ENCODE measurements at regions not wholly inside any gene's neighbourhood (a gene's known extent, or its start where the extent isn't known, plus 50 kb on each side); places are given as distances from the start of the nearest gene placed in this dataset.
A peak's percentile ranks its signal among the peaks of the same experiment; 100 is the strongest.

DNA sequence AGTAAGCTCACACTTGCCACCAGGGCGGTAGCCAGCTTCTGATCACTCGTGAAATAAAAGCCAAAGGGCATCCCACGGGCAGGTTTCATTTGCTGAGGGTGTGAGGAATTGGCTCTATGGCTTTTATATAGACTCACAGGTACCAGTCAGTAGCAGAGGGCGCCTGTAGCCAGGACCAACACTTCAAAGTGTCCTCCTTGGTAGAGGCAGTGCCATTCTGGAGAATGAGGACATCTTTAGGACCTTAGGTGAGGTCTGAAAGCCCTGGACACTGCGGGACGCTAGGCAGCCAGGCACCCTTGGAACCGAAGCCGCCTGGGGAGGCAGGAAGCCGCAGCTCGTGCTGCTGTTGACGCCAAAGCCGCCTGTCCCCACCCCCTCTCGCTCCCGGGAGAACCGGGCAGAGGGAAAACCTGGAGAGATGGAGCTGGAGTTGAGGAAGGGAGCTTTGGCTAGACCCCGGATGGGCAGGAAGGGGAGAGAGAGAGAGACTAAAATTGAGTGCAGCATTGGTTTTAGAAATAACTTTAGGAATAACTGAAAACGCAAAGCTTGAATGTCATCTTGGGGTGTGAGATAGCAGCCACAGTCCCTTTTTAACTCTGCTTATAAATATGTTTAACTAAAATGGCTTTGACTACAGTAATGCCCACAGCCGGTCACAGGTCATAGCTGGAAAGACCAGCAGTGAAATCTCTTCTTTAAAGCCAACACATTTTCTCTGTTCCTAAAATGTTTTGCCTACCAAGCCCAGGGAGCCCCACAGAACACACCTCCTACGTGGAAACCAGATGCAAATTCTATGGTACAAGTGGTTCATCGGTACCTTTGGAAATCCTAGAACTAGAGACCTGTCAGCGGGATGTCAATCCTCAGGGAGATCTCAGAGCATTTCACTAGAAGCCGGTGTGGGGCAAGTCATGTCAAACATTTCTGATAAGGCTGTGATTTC lies 128.5 kb upstream of the CDYL start:
- TF ChIP-seq, protein P1, sequence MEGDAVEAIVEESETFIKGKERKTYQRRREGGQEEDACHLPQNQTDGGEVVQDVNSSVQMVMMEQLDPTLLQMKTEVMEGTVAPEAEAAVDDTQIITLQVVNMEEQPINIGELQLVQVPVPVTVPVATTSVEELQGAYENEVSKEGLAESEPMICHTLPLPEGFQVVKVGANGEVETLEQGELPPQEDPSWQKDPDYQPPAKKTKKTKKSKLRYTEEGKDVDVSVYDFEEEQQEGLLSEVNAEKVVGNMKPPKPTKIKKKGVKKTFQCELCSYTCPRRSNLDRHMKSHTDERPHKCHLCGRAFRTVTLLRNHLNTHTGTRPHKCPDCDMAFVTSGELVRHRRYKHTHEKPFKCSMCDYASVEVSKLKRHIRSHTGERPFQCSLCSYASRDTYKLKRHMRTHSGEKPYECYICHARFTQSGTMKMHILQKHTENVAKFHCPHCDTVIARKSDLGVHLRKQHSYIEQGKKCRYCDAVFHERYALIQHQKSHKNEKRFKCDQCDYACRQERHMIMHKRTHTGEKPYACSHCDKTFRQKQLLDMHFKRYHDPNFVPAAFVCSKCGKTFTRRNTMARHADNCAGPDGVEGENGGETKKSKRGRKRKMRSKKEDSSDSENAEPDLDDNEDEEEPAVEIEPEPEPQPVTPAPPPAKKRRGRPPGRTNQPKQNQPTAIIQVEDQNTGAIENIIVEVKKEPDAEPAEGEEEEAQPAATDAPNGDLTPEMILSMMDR (IDR thresholded peaks at IDR 0.05) = no peak
- TF ChIP-seq EP300 (IDR thresholded peaks at IDR 0.05) = peak in 1 of 4 donors; percentile 77
